ENCODE measurements at regions not wholly inside any gene's neighbourhood (a gene's known extent, or its start where the extent isn't known, plus 50 kb on each side); places are given as distances from the start of the nearest gene placed in this dataset.

GRCh38 chr6:121811106-121811505, 375.7 kb downstream of the GJA1 start:
- TF ChIP-seq RAD21 (conservative IDR thresholded peaks at IDR 0.05 in 1 of 2, IDR thresholded peaks at IDR 0.05 in 1 of 2) (no peak), SREBF2 (IDR thresholded peaks at IDR 0.05) (no peak), ZNF302 (CRISPR knock-in tag; IDR thresholded peaks at IDR 0.05) (no peak), POLR2A (IDR thresholded peaks at IDR 0.05; ENCODE audit: low read length) (no peak), HDAC2 (IDR thresholded peaks at IDR 0.05) (no peak), EP300 (IDR thresholded peaks at IDR 0.05) (no peak), RFX5 (IDR thresholded peaks at IDR 0.05) (no peak)
- TF ChIP-seq, protein P1, sequence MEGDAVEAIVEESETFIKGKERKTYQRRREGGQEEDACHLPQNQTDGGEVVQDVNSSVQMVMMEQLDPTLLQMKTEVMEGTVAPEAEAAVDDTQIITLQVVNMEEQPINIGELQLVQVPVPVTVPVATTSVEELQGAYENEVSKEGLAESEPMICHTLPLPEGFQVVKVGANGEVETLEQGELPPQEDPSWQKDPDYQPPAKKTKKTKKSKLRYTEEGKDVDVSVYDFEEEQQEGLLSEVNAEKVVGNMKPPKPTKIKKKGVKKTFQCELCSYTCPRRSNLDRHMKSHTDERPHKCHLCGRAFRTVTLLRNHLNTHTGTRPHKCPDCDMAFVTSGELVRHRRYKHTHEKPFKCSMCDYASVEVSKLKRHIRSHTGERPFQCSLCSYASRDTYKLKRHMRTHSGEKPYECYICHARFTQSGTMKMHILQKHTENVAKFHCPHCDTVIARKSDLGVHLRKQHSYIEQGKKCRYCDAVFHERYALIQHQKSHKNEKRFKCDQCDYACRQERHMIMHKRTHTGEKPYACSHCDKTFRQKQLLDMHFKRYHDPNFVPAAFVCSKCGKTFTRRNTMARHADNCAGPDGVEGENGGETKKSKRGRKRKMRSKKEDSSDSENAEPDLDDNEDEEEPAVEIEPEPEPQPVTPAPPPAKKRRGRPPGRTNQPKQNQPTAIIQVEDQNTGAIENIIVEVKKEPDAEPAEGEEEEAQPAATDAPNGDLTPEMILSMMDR (IDR thresholded peaks at IDR 0.05): no peak
- TF ChIP-seq, protein P2, sequence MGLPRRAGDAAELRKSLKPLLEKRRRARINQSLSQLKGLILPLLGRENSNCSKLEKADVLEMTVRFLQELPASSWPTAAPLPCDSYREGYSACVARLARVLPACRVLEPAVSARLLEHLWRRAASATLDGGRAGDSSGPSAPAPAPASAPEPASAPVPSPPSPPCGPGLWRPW (IDR thresholded peaks at IDR 0.05): no peak

All from A549 (cell line).